HepG2 (cell line): ENCODE measurements at regions not wholly inside any gene's neighbourhood (a gene's known extent, or its start where the extent isn't known, plus 50 kb on each side); places are given as distances from the start of the nearest gene placed in this dataset.
A peak's percentile ranks its signal among the peaks of the same experiment; 100 is the strongest.
"Not testable (repeated sequence)": the region's sequence is repeated elsewhere in the genome, so short reads cannot be mapped to it uniquely, and the experiment has no call there.

Experiments
- ATAC-seq: fragments of 200-7000 bp; cut with Tn5 transposase; 3 replicates; pipeline ENCODE4 v1.9.1; 2020; ENCODE audit warnings: mild to moderate bottlenecking, moderate library complexity
- BruUV-seq: library from RNA; stranded (reverse); fragments of 400-500 nt; replicated peaks from 2 replicates; lab custom pipeline; 2021; lab: Mats Ljungman, UMichigan
- CTCF ChIA-PET: fragments of 300-600 bp; formaldehyde crosslinking; extraction: SDS; loops from one replicate; lab custom pipeline; 2021; ENCODE audit warnings: low total read pairs, inconsistent platforms, low intra/inter-chr PET ratio; lab: Yijun Ruan, JAX
- POLR2A ChIA-PET: fragments of 350-600 bp; sonication (Branson Sonifier 250); formaldehyde crosslinking; loops from one replicate; lab custom pipeline; 2020; ENCODE audit warnings: antibody characterized with exemption, inconsistent platforms; lab: Yijun Ruan, JAX
- DNase-seq: peaks from one replicate; pipeline ENCODE4 v3.0.0-alpha.2; 2015; ENCODE audit warnings: low spot score
- FAIRE-seq: peaks from 3 replicates; lab custom pipeline; 2011; peaks lifted over from hg19 to GRCh38; lab: Jason Lieb, UNC
- H2AFZ ChIP-seq: one replicate; pipeline ENCODE4 v1.6.1; 2011; ENCODE audit warnings: low read length, inconsistent platforms
- H3K27ac ChIP-seq: fragments of 300-600 bp; 3 replicates; pipeline ENCODE4 v1.8.0; 2011; ENCODE audit warnings: mixed run types, mild to moderate bottlenecking, mixed read lengths, low read length, inconsistent platforms; ENCODE audit not compliant: insufficient read depth; ENCODE audit errors: extremely low read length
- H3K27me3 ChIP-seq, 2 experiments: fragments of 200-600 bp in 1 of 2; 2 replicates in 1 of 2; 3 replicates in 1 of 2; pipeline versions ENCODE4 v1.6.0 to v1.8.0; 2011; ENCODE audit warnings: low read length in 2 of 2, mild to moderate bottlenecking in 2 of 2, moderate library complexity in 2 of 2, inconsistent platforms in 1 of 2; ENCODE audit not compliant: insufficient read depth in 2 of 2, control insufficient read depth in 1 of 2
- H3K36me3 ChIP-seq, 2 experiments: fragments of 200-600 bp in 1 of 2; replicated peaks in 1 of 2; 2 replicates in 1 of 2; 3 replicates in 1 of 2; pipeline versions ENCODE4 v1.5.1 to v1.8.0; 2011; ENCODE audit warnings: low read length in 2 of 2, inconsistent platforms in 1 of 2; ENCODE audit not compliant: insufficient read depth in 2 of 2, control insufficient read depth in 1 of 2
- H3K4me1 ChIP-seq: 2 replicates; pipeline ENCODE4 v1.5.1; 2012; ENCODE audit warnings: low read length, inconsistent platforms; ENCODE audit not compliant: insufficient read depth
- H3K4me2 ChIP-seq: 2 replicates; pipeline ENCODE4 v1.6.0; 2011; ENCODE audit warnings: low read depth, low read length, inconsistent platforms
- H3K4me3 ChIP-seq, 3 experiments: fragments of 200-600 bp in 1 of 3; sonication (generic), shearing (Covaris generic) in 1 of 3; replicated peaks in 1 of 3; 2 replicates each; pipeline ENCODE4 v1.5.1; 2011 to 2016; ENCODE audit warnings: low read length in 3 of 3, inconsistent platforms in 2 of 3, low read depth in 2 of 3, mild to moderate bottlenecking in 2 of 3, control low read depth in 1 of 3, mixed read lengths in 1 of 3; ENCODE audit not compliant: insufficient read depth in 1 of 3
- H3K79me2 ChIP-seq: one replicate; pipeline ENCODE4 v1.6.1; 2011; ENCODE audit warnings: low read length, inconsistent platforms; ENCODE audit not compliant: insufficient read depth
- H3K9ac ChIP-seq: 2 replicates; pipeline ENCODE4 v1.6.0; 2011; ENCODE audit warnings: mild to moderate bottlenecking, low read depth, low read length, inconsistent platforms; ENCODE audit not compliant: insufficient read depth
- H3K9me3 ChIP-seq: 2 replicates; pipeline ENCODE4 v1.5.1; 2012; ENCODE audit warnings: mild to moderate bottlenecking, low read length
- H4K20me1 ChIP-seq: 2 replicates; pipeline ENCODE4 v1.6.0; 2011; ENCODE audit warnings: inconsistent platforms, mild to moderate bottlenecking, low read length, moderate library complexity; ENCODE audit not compliant: insufficient read depth
- WGBS: methylation state at CpG from one replicate; pipeline ENCODE4 v1.1.6; 2017; ENCODE audit warnings: low lambda C conversion rate; 5-methylcytosine and 5-hydroxymethylcytosine counted together
- in situ Hi-C: cut with HindIII; loops from 2 replicates; pipeline ENCODE4 v1.10.0; 2017; ENCODE audit warnings: low pct_unique_long_range_greater_than_20kb; ENCODE audit not compliant: extremely low pct_ligation_motif_present
- intact Hi-C: fragments of 100-400 bp; cut with micrococcal nuclease; formaldehyde crosslinking; loops from one replicate; pipeline ENCODE4 v1.10.0; 2022; ENCODE audit not compliant: unreplicated experiment

DNA sequence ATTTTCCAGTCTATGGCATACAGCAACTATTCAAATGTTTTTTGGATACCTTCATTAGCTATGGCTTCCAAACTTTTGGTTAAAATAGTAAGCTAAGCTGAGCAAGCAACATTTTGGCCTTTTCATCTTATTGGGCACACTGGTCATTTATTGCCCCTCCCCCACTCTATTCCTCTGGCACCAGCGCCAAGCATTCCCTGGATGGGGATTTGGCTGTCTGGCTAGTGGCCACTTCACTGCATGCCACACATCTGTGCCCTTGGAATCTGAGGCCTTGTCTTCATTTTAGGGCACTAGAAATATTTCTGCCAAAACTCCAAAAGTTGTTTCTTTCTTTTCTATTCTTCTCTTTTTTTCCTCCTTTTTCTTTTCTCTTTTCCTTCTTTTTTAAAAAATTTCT, 305.8 kb upstream of the POTED start:
- CTCF ChIA-PET, ATAC-seq, H2AFZ ChIP-seq, FAIRE-seq, H3K27ac ChIP-seq, POLR2A ChIA-PET, H4K20me1 ChIP-seq, H3K79me2 ChIP-seq, DNase-seq, H3K36me3 ChIP-seq, in situ Hi-C loops, H3K4me1 ChIP-seq, H3K4me2 ChIP-seq, H3K27me3 ChIP-seq, H3K4me3 ChIP-seq, BruUV-seq, H3K9ac ChIP-seq, intact Hi-C loops: not testable (repeated sequence)
- H3K9me3 ChIP-seq, result peaks cover 47% of the 10 kb centered on the region
- WGBS, result no CpG with 5 or more reads among the region's 1 CpG

GRCh38 chr21:13304901-13305300, 304.7 kb upstream of the POTED start:
- H3K27ac ChIP-seq, CTCF ChIA-PET, H3K4me3 ChIP-seq, DNase-seq, POLR2A ChIA-PET, BruUV-seq, H4K20me1 ChIP-seq, H3K4me1 ChIP-seq, ATAC-seq, FAIRE-seq, H3K36me3 ChIP-seq, intact Hi-C loops, H3K27me3 ChIP-seq, H2AFZ ChIP-seq, in situ Hi-C loops, H3K9ac ChIP-seq, H3K4me2 ChIP-seq, H3K79me2 ChIP-seq: not testable (repeated sequence)
- WGBS, result 0% methylated on average over 1 of the region's 1 CpG
- peaks cover 40% of the 10 kb centered on the region for H3K9me3 ChIP-seq

- BruUV-seq, H2AFZ ChIP-seq, H3K4me1 ChIP-seq, H3K4me3 ChIP-seq, H3K79me2 ChIP-seq, H3K4me2 ChIP-seq, H3K27ac ChIP-seq, DNase-seq, H3K36me3 ChIP-seq, FAIRE-seq, POLR2A ChIA-PET, in situ Hi-C loops, intact Hi-C loops, H3K9ac ChIP-seq, H4K20me1 ChIP-seq, CTCF ChIA-PET, H3K27me3 ChIP-seq: not testable (repeated sequence)
- WGBS, result 8% methylated on average over 2 of the region's 5 CpGs
- peaks cover 29% of the 10 kb centered on the region; the same call in 1 of the 2 replicates for H3K9me3 ChIP-seq
- ATAC-seq, result peak; percentile 53
Measured at GRCh38 chr21:13310120-13310519, 299.5 kb upstream of the POTED start.

DNA sequence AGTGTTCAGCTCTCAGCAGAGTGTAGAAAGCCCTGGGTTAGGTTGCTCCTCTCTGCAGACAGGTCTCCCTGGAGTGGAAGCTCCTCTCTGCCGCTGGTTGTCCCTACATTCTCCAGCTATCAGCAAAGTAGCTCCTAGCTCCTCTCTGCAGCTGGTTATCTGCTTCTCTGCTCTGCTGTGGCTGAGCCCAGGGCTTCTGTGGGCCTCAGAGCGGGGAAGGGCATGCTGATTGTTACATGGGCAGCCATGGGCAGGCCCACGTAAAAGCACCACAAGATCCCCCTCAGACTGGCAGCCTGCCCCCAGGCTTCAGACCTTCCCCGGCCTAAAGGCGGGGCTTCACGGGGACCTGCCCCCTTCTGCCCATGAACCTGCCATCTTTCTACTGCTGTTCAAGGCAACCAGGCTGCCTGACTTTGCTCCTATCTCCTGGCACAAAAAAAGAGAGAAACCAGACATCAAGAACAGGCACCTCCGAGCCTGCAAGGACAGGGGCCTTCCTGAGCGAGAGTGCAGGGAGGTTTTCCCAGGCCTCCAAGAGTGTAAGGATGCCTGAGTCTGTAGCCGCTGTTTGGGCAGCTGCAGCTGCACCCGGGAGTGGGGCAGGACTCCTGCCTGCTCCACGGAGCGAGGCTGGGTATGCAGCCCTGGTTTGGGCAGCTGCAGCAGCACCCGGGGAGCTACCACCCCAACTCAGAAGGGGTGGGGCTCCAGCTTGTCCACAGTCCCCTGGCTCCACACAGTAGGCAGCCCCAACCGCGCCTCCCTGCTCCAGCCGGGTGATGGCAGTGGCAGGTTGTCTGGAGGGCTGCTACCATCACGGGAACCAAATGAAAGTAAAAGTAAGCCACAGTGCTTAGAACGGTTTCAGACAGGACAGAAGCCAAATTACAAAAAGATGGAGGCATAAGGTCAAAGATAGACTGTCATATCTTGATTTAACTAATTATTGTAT, 298.7 kb upstream of the POTED start:
- in situ Hi-C loops, DNase-seq, BruUV-seq, POLR2A ChIA-PET, H3K36me3 ChIP-seq, intact Hi-C loops, H3K4me1 ChIP-seq, H3K27ac ChIP-seq, H4K20me1 ChIP-seq, H3K9ac ChIP-seq, H3K79me2 ChIP-seq, FAIRE-seq, H3K4me3 ChIP-seq, H2AFZ ChIP-seq, CTCF ChIA-PET, H3K27me3 ChIP-seq, H3K4me2 ChIP-seq: not testable (repeated sequence)
- H3K9me3 ChIP-seq, result peaks cover 34% of the 10 kb centered on the region; the same call in 1 of the 2 replicates
- ATAC-seq, result peak; percentile 94
- WGBS, result under 1% methylated on average over 8 of the region's 18 CpGs
